NCI-H748 (cell line): ENCODE measurements at regions not wholly inside any gene's neighbourhood (a gene's known extent, or its start where the extent isn't known, plus 50 kb on each side); places are given as distances from the start of the nearest gene placed in this dataset.
"Not testable (repeated sequence)": the region's sequence is repeated elsewhere in the genome, so short reads cannot be mapped to it uniquely, and the experiment has no call there.

Experiments used
- DNase-seq: peaks from one replicate; lab custom pipeline; 2025; ENCODE audit not compliant: unreplicated experiment; lab: John Stamatoyannopoulos, UW

DNA sequence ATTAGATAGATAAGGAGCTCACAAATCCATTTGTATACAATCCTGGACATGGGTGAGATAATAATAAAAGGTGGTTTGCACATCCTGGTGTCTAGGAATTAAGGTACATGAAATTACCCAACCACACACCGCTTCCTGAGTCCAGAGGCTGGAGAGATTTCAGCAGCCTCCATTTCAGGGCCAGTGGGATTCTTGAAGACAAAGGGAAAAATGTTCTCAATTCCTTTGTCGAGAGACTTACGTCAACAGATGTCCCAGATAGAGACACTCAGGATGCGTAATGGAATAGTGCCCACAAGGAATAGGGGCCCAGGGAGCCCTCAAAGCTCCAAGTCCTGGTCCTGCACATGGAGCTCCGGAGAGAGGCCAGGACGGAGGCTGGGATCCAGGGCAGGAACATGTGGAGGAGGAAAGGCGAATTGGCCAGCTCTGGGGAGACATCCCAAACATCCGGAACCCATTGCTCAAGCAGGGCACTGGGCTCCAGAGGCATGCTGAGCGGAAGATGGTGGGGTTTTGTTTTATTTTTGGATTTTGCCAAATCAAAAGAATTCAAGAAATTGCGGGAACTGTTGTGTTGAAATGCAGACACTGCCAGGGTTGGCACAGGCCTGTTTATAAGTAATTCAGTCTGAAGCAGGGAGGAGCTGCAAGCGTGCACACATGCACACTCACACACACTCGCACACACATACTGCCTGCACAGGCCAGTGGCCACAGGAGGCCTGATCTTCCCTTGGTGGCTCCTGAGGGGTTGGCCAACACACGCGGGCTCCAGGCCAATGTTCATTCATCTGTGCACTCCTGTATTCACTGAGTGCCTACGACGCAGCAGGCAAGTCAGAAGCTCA lies 97.2 kb downstream of the NOG start:
- no peak for DNase-seq

GRCh38 chr17:56694825-56695224 lies 101.3 kb downstream of the NOG start:
- DNase-seq: no peak

DNA sequence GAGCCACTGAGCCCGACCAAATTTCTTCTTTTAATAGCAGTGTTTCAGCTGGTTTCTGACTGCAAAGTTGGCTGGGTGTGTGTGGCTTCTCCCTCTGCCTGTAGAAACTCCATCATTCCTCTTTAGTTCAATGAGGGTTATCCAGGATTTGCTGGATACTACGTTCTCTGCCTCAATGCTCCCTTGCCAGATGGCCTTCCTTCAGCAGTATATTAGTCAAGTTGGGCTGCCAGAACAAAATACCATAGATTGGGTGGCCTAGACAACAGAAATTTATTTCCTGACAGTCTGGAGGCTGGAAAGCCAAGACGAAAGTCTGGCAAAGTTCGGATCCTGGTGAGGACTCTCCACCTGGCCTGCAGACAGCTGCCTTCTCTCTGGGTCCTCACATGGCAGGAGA lies 103.7 kb downstream of the NOG start:
- DNase-seq: no peak

- no peak for DNase-seq
Measured at GRCh38 chr17:56699186-56699894, 105.8 kb downstream of the NOG start.

DNA sequence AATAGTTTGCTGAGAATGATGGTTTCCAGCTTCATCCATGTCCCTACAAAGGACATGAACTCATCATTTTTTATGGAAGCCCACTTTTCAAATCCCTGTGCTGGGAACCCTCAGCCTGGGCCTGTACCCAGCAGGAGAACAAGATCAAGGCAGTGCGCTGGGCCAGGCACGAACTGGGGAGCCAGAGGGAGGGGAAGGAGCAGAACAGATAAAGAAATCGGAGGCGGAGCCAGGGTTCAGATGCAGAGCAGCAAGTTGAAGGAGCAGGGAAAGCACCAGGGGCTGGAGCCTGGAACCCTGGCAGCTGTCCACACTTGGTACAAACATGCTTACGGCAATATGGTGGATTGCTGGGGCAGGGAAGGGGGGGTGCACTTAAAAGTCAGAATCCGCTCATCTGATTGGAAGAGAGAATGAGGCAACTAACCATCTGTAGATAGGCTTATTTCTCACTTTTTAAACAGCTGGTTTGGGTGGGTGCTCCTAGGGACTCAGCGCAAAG lies 107.5 kb downstream of the NOG start:
- DNase-seq: no peak

GRCh38 chr17:56707312-56708219 lies 114.1 kb downstream of the NOG start:
- no peak for DNase-seq

GRCh38 chr17:56708220-56708558 lies 114.7 kb downstream of the NOG start:
- no peak for DNase-seq

DNA sequence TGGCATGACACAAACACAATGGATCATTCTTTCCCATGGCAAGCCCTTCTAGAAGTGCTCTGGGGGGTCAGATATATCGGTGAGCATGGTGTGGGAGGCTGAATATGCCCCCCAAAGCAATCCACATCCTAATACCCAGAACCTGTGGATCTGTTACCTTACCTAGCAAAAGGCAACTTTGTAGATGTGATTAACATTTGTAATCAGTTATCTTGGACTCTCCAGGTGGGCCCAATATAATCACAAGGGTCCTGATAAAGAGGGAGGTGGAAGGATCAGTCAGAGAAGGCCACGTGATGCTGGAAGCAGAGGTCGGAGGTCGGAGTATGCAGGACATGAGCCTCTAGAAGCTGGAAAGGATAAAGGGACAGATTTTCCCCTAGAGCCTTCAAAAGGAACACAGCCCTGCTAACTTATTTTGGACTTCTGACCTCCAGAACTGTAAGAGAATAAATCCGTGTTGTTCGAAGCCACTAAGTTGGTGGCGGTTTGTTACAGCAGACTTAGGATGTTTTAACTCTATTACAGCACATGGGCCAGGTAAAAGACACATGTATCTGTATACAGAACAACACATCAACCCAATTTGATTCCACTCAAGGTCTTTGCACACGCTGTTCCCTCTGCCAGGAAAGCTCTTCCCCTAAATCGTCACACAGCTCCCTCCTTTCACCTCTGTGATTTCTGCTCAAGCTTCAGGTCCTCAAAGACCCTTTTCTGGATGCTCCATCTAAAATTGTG lies 115.3 kb downstream of the NOG start:
- no peak for DNase-seq

- DNase-seq: no peak
Measured at GRCh38 chr17:56710986-56711385, 117.5 kb downstream of the NOG start.

- peak; percentile 70 for DNase-seq
Measured at GRCh38 chr17:56715613-56716357, 117.9 kb downstream of the C17orf67 start.

GRCh38 chr17:56717471-56717870 lies 116.2 kb downstream of the C17orf67 start:
- no peak for DNase-seq

GRCh38 chr17:56718515-56718914 lies 115.2 kb downstream of the C17orf67 start:
- DNase-seq: no peak

- no peak for DNase-seq
Measured at GRCh38 chr17:56723421-56723820, 110.3 kb downstream of the C17orf67 start.

DNA sequence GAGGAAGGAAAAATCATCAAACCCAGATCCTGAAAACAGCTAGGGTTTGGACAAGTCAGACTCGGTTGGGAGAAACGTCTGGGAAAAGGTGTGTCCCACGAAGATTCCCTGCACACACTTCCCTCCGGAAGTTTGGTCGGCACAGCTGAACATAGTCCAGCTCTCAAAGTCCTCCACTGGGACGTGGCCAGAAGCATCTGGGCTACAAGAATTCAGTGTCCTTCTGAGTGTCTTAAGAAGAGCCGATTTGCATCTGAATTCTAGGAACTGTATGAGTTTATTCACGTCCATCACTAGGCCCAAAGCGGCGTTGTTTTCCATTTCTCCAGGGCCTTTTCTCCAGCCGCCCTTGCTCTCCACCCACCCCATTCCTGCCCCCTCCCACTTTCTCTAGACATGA lies 109.1 kb downstream of the C17orf67 start:
- DNase-seq: no peak

DNA sequence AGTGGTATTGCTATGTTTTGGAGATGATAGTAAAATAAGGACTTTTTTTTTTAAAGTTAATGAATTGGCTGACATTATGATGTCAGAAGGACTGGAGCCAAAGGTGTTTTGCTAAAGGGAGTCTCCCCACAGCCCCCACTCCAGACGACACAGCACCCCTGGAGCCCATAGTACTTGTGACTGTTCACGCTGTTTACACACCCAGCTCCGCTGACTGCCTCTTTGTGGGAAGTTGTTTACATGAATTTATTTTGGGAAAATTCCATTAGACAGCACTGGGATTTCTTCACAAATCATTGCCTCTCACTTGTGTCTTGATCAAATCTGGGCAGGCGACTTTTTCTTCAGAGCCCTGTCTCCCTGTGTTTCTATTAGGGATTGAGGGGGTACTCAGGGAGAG lies 108.6 kb downstream of the C17orf67 start:
- DNase-seq: no peak

DNA sequence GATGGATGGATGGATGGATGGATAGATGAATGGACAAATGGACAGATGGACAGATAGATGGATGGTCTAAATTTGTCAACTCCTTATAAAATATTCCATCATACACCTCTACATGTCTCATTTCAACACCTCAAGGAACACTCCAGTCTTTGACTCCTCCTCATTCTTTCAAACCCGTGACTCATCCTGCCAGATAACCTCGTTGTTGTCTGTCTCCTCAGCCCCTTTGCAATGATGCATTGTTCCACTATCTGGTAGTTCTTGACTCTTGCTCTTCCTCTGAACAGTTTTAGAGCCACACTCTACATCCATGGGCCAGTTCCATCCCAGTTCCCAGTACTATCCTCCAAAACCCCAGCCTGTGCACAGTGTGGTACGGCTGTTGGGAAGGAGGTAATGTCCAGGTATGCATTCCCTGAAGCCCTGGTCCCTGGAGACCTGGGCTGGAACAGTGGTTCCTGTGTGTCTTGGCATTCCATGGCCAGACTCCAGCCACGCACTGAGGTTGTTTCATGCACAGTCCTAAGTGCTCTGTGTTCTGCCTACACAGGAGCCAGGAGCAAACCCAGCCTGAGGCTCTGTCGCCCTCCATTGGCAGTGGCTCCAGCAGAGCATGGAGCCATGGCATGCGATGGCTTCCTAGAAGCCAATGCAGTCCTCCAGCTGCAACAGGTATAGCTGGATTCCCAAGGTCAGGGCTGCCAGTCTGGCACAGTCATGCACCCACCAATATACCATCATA lies 105.7 kb downstream of the C17orf67 start:
- no peak for DNase-seq

DNA sequence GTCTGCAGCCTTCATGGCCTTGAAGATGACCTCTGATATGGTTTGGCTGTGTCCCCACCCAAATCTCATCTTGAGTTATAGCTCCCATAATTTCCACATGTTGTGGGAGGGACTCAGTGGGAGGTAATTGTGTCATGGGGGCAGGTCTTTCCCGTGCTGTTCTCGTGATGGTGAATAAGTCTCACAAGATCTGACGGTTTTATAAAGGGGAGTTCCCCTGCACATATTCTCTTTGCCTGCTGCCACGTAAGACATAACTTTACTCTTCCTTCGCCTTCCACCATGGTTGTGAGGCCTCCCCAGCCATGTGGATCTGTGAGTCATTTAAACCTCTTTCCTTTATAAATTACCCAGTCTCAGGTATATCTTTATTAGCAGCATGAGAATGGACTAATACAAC lies 102.6 kb downstream of the C17orf67 start:
- not testable (repeated sequence) for DNase-seq

DNA sequence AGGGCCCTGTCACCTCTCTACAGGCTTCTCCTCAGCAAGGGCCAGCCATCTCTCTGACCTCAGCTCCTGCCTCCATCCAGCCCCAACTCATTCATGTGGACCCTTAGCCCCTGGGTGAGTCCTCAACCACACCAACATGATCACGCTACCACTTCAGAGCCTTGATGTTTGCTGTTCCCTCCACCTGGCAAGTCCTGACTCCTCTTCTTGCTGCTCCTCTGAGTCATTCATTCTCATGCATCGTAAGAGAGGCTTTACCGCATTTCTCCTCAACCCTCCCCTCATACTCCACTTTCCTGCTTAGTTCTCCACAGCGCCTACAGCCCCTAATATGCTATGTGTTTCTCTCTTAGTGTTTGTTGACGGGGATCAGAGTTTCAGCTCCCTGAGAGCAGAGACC lies 99.9 kb downstream of the C17orf67 start:
- DNase-seq: no peak

DNA sequence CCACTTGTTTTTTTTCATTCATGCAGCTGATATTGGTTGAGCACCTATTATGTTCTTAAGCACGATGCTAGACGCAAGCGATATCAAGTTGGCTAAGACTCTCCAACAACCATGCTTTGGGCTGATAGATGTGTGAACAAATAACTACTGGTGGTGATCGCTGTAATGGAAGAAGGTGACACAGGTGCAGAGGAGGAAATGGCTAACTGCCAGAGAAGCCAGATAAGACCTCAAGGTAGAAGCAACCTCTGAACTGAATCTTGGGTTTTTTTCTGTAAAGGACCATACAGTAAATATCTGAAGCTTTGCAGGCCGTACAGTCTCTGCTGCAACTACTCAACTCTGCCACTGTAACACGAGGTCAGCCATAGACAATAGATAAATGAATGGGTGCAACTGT lies 97.9 kb downstream of the C17orf67 start:
- no peak for DNase-seq
